ENCODE measurements at regions not wholly inside any gene's neighbourhood (a gene's known extent, or its start where the extent isn't known, plus 50 kb on each side); places are given as distances from the start of the nearest gene placed in this dataset.

DNA sequence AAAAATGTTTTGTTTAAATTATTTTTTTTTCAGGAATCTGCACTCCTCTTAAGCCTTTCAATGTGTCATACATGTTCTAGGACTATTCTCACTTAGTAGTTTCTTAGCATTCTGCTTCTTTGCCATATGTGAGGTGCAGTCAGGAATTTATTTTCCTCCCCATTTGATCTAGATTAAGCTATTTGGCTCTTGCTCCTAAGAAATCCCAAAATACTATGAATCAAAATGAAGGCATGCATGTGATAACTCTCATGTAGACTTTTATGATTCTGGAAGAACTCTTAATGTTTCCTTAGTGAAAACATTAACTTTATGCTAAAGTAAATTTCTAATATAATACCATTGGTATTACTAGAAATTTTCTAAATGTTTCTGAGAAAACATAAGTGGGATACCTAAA, 664.5 kb downstream of the RAPGEF2 start:
- H3K4me1 Mint-ChIP-seq = no peaks in the 10 kb centered on the region
- Histone ChIP-seq H3K4me3 (ENCODE audit: control extremely low read depth in 1 of 5, extremely low read depth in 1 of 5, insufficient read depth in 1 of 5, low read depth in 2 of 5, low read length in 4 of 5) (no peak overlapping the region), H3K9ac (ENCODE audit: low read length) (no peak overlapping the region), H4K20me1 (ENCODE audit: control insufficient read depth, insufficient read depth, low read length, poor library complexity, severe bottlenecking) (no peaks in the 10 kb centered on the region), H2AFZ (ENCODE audit: insufficient read depth, low read depth, low read length, poor library complexity, severe bottlenecking) (no peak overlapping the region), H3K27me3 (replicated peaks in 1 of 4; ENCODE audit: control extremely low read depth in 1 of 4, control insufficient read depth in 3 of 4, insufficient read depth in 4 of 4, low read length in 3 of 4) (no peaks in the 10 kb centered on the region), H3K4me2 (replicated peaks; ENCODE audit: low read depth, low read length, poor library complexity, severe bottlenecking) (no peak overlapping the region), H3K79me2 (ENCODE audit: control insufficient read depth, insufficient read depth, low read length) (no peaks in the 10 kb centered on the region), H3K36me3 (replicated peaks in 1 of 2; ENCODE audit: control extremely low read depth in 1 of 2, control insufficient read depth in 1 of 2, extremely low read depth in 1 of 2, insufficient read depth in 2 of 2, low read length in 1 of 2) (no peaks in the 10 kb centered on the region), H3K4me1 (ENCODE audit: control insufficient read depth in 2 of 2, insufficient read depth in 2 of 2, low read length in 2 of 2) (no peaks in the 10 kb centered on the region), H3K9me3 (ENCODE audit: control extremely low read depth in 1 of 3, control insufficient read depth in 2 of 3, insufficient read depth in 1 of 3, low read length in 2 of 3) (peaks cover 0 to under 1% (median 0%) of the 10 kb centered on the region in 3 donors), H3K27ac (ENCODE audit: low read length in 2 of 2) (no peak overlapping the region)
- H3K4me3 Mint-ChIP-seq = no peak overlapping the region
- no peaks in the 10 kb centered on the region for H3K27me3 Mint-ChIP-seq
- DNase-seq (no peak), ATAC-seq (ENCODE audit: low read depth) (no peak)
- H3K9me3 Mint-ChIP-seq (ENCODE audit: insufficient read depth) = no peaks in the 10 kb centered on the region
- no peak for TF ChIP-seq EZH2 (IDR thresholded peaks at IDR 0.05; ENCODE audit: borderline replicate concordance, insufficient read depth, low read depth, low read length, poor library complexity, severe bottlenecking)
- TF ChIP-seq, protein P1, sequence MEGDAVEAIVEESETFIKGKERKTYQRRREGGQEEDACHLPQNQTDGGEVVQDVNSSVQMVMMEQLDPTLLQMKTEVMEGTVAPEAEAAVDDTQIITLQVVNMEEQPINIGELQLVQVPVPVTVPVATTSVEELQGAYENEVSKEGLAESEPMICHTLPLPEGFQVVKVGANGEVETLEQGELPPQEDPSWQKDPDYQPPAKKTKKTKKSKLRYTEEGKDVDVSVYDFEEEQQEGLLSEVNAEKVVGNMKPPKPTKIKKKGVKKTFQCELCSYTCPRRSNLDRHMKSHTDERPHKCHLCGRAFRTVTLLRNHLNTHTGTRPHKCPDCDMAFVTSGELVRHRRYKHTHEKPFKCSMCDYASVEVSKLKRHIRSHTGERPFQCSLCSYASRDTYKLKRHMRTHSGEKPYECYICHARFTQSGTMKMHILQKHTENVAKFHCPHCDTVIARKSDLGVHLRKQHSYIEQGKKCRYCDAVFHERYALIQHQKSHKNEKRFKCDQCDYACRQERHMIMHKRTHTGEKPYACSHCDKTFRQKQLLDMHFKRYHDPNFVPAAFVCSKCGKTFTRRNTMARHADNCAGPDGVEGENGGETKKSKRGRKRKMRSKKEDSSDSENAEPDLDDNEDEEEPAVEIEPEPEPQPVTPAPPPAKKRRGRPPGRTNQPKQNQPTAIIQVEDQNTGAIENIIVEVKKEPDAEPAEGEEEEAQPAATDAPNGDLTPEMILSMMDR (IDR thresholded peaks at IDR 0.05) = no peak
- H3K27ac Mint-ChIP-seq = no peak overlapping the region
- intact Hi-C loops (cut with micrococcal nuclease) = no loop called here
- ChIA-PET POLR2A (no interaction called here), CTCF (no interaction called here)

DNA sequence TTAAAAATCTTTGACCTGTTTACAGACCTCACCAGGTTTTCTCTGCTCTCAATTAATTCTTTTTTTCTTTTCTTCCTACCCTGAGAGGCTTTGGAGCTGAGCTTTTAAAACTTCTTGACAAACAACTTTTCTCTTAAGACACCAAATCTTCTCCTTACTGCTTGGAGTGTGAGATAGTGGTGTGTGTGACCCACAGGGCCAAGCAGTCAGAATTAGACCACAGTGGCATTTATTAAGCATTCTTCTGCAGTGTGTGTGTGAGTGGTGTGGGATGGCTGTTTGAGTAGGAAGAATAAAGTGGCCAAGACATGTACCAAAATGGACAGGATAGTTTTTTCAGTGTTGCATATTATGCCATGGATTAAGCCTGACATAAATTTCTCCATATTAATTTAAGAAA, 665.1 kb downstream of the RAPGEF2 start:
- CTCF ChIA-PET = no interaction called here
- ATAC-seq (ENCODE audit: low read depth) = no peak
- no peak overlapping the region for H3K27ac Mint-ChIP-seq

More for the DNA sequence above, 665.1 kb downstream of the RAPGEF2 start:
- Mint-ChIP-seq H3K4me3 (no peak overlapping the region), H3K4me1 (no peaks in the 10 kb centered on the region), H3K27me3 (no peaks in the 10 kb centered on the region), H3K9me3 (ENCODE audit: insufficient read depth) (no peaks in the 10 kb centered on the region)
- Histone ChIP-seq H3K4me3 (ENCODE audit: control extremely low read depth in 1 of 5, extremely low read depth in 1 of 5, insufficient read depth in 1 of 5, low read depth in 2 of 5, low read length in 4 of 5) (no peak overlapping the region), H3K36me3 (replicated peaks in 1 of 2; ENCODE audit: control extremely low read depth in 1 of 2, control insufficient read depth in 1 of 2, extremely low read depth in 1 of 2, insufficient read depth in 2 of 2, low read length in 1 of 2) (no peaks in the 10 kb centered on the region), H3K27me3 (replicated peaks in 1 of 4; ENCODE audit: control extremely low read depth in 1 of 4, control insufficient read depth in 3 of 4, insufficient read depth in 4 of 4, low read length in 3 of 4) (no peaks in the 10 kb centered on the region), H2AFZ (ENCODE audit: insufficient read depth, low read depth, low read length, poor library complexity, severe bottlenecking) (no peak overlapping the region), H3K79me2 (ENCODE audit: control insufficient read depth, insufficient read depth, low read length) (no peaks in the 10 kb centered on the region), H3K27ac (ENCODE audit: low read length in 2 of 2) (no peak overlapping the region), H3K9me3 (ENCODE audit: control extremely low read depth in 1 of 3, control insufficient read depth in 2 of 3, insufficient read depth in 1 of 3, low read length in 2 of 3) (peaks cover 0 to 2% (median 0%) of the 10 kb centered on the region in 3 donors), H4K20me1 (ENCODE audit: control insufficient read depth, insufficient read depth, low read length, poor library complexity, severe bottlenecking) (no peaks in the 10 kb centered on the region), H3K9ac (ENCODE audit: low read length) (no peak overlapping the region), H3K4me2 (replicated peaks; ENCODE audit: low read depth, low read length, poor library complexity, severe bottlenecking) (no peak overlapping the region), H3K4me1 (ENCODE audit: control insufficient read depth in 2 of 2, insufficient read depth in 2 of 2, low read length in 2 of 2) (no peaks in the 10 kb centered on the region)
- DNase-seq = no peak
- intact Hi-C loops (cut with micrococcal nuclease) = no loop called here
- POLR2A ChIA-PET = no interaction called here
- TF ChIP-seq, protein P1 (IDR thresholded peaks at IDR 0.05) = no peak
- TF ChIP-seq EZH2 (IDR thresholded peaks at IDR 0.05; ENCODE audit: borderline replicate concordance, insufficient read depth, low read depth, low read length, poor library complexity, severe bottlenecking) = no peak

Data from B cell (primary cell).